ENCODE measurements at regions not wholly inside any gene's neighbourhood (a gene's known extent, or its start where the extent isn't known, plus 50 kb on each side); places are given as distances from the start of the nearest gene placed in this dataset.

DNA sequence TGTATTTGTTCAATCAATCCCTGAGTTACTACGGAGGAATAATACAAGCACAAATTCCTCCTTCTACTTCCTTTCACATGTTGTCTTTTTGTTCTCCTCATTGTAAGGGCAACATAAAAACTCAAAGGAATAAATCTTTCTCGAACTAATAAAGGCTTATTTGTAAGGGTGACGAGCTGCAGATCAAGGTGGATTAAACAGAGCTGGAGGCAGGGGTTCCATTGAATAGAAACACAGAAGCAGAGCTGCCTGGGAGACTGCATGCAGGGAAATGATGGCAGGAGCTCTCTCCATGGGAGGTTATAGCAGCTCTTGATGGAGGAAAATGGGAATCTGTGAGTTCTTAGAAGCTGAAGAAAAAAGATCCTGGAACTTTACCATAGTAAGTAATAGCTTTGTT, 160.2 kb downstream of the CYYR1 start:
- Mint-ChIP-seq H3K4me1 (no peaks in the 10 kb centered on the region), H3K27ac (no peak overlapping the region), H3K27me3 (no peaks in the 10 kb centered on the region), H3K36me3 (no peaks in the 10 kb centered on the region), H3K9me3 (no peaks in the 10 kb centered on the region), H3K4me3 (no peak overlapping the region)
- DNase-seq, result no peak
- CTCF ChIA-PET, result no interaction called here

DNA sequence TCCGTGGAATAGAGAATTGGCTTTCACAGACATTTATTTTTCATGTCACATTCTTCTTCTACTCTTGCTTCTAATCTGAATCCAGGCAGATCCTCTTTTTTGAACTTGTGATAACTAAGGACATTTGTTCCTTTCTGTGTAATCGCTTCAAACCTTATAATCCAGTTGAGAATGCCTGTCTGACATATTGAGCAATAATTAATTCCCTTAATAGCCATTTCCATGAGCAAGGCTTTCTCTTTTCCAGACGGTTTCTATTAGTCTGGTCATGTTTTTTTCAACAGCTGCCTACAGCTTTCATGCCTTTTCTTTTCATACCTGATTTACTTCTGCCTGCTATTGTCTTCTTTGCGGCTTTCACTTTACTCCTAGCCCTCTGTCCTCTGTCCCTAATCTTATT, 163.4 kb downstream of the CYYR1 start:
- H3K4me1 Mint-ChIP-seq, result peaks cover 8% of the 10 kb centered on the region
- no peaks in the 10 kb centered on the region for H3K27me3 Mint-ChIP-seq
- H3K27ac Mint-ChIP-seq, result no peak overlapping the region
- H3K4me3 Mint-ChIP-seq, result no peak overlapping the region
- CTCF ChIA-PET, result no interaction called here
- DNase-seq, result no peak
- no peaks in the 10 kb centered on the region for H3K36me3 Mint-ChIP-seq
- no peaks in the 10 kb centered on the region for H3K9me3 Mint-ChIP-seq

GRCh38 chr21:26408511-26408910, 164.6 kb downstream of the CYYR1 start:
- CTCF ChIA-PET, result no interaction called here
- Mint-ChIP-seq H3K9me3 (no peaks in the 10 kb centered on the region), H3K4me3 (no peak overlapping the region), H3K4me1 (peaks cover 8% of the 10 kb centered on the region), H3K36me3 (no peaks in the 10 kb centered on the region), H3K27ac (no peak overlapping the region), H3K27me3 (no peaks in the 10 kb centered on the region)
- DNase-seq, result no peak

- H3K27ac Mint-ChIP-seq, result no peak overlapping the region
- H3K4me3 Mint-ChIP-seq, result no peak overlapping the region
- no peaks in the 10 kb centered on the region for H3K27me3 Mint-ChIP-seq
- H3K36me3 Mint-ChIP-seq, result no peaks in the 10 kb centered on the region
- DNase-seq, result no peak
- no peaks in the 10 kb centered on the region for H3K9me3 Mint-ChIP-seq
- CTCF ChIA-PET, result no interaction called here
- peaks cover 8% of the 10 kb centered on the region for H3K4me1 Mint-ChIP-seq
Observed at GRCh38 chr21:26406526-26406925, 166.6 kb downstream of the CYYR1 start.

GRCh38 chr21:26405735-26406361, 167.2 kb downstream of the CYYR1 start:
- no peak for DNase-seq
- CTCF ChIA-PET, result no interaction called here
- Mint-ChIP-seq H3K27ac (peak overlapping the region; percentile 8), H3K36me3 (no peaks in the 10 kb centered on the region), H3K4me3 (no peak overlapping the region), H3K9me3 (no peaks in the 10 kb centered on the region), H3K27me3 (no peaks in the 10 kb centered on the region), H3K4me1 (peaks cover 8% of the 10 kb centered on the region)

DNA sequence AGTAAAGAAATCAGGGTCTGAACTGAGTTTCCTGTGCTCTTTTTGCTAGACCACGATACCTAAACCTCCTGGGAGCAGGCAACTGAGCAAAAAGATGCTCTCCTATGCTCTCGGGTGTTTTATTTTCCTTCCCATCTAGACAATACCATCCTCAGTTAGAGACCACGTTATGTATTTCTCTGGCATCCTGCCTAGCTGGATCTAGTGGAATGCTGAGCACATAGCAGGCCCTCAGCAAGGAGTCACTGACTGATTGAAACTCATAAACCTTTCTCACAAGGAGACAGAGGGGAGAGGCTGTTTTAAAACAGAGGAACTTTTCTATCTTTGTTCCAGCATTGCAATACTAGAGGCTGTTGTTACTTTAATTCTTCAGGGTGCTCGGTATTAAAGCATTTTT, 168.0 kb downstream of the CYYR1 start:
- H3K27me3 Mint-ChIP-seq, result no peaks in the 10 kb centered on the region

GRCh38 chr21:26404288-26404687, 168.8 kb downstream of the CYYR1 start:
- no peaks in the 10 kb centered on the region for H3K27me3 Mint-ChIP-seq
- H3K36me3 Mint-ChIP-seq, result no peaks in the 10 kb centered on the region
- no peaks in the 10 kb centered on the region for H3K9me3 Mint-ChIP-seq
- no peak overlapping the region for H3K4me3 Mint-ChIP-seq
- H3K27ac Mint-ChIP-seq, result no peak overlapping the region
- DNase-seq, result no peak
- H3K4me1 Mint-ChIP-seq, result peaks cover 8% of the 10 kb centered on the region
- CTCF ChIA-PET, result no interaction called here

More for the DNA sequence above, 168.0 kb downstream of the CYYR1 start:
- Mint-ChIP-seq H3K36me3 (no peaks in the 10 kb centered on the region), H3K4me3 (no peak overlapping the region), H3K4me1 (peaks cover 8% of the 10 kb centered on the region), H3K27ac (no peak overlapping the region), H3K9me3 (no peaks in the 10 kb centered on the region)
- no peak for DNase-seq
- CTCF ChIA-PET, result no interaction called here

GRCh38 chr21:26403321-26403720, 169.8 kb downstream of the CYYR1 start:
- no peak for DNase-seq
- H3K4me3 Mint-ChIP-seq, result no peak overlapping the region
- CTCF ChIA-PET, result no interaction called here
- H3K9me3 Mint-ChIP-seq, result no peaks in the 10 kb centered on the region
- no peaks in the 10 kb centered on the region for H3K36me3 Mint-ChIP-seq
- H3K27me3 Mint-ChIP-seq, result no peaks in the 10 kb centered on the region
- no peak overlapping the region for H3K27ac Mint-ChIP-seq
- peaks cover 8% of the 10 kb centered on the region for H3K4me1 Mint-ChIP-seq

DNA sequence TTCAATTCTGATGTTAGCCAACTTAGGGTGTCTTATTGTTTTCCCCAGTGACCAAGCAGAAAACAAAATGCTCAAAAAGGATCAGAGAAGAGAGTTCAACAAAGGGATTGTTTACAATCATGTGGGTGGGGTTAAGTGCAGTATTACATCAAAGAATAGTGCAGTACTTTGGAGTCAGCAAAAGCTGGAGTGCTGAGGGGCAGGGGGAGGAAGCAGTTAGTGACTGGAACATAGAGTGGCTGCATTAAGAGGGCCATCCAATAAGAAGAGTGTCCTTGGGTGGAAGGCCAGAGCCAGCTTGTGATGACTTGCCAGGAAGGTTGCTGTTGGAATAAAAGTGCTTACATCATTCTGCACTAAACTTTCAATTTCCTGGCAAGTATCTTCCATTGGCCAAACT, 175.5 kb downstream of the CYYR1 start:
- no peaks in the 10 kb centered on the region for H3K27me3 Mint-ChIP-seq
- H3K4me3 Mint-ChIP-seq, result no peak overlapping the region
- no peaks in the 10 kb centered on the region for H3K4me1 Mint-ChIP-seq
- no peaks in the 10 kb centered on the region for H3K9me3 Mint-ChIP-seq
- CTCF ChIA-PET, result no interaction called here
- no peaks in the 10 kb centered on the region for H3K36me3 Mint-ChIP-seq
- H3K27ac Mint-ChIP-seq, result no peak overlapping the region
- DNase-seq, result no peak

GRCh38 chr21:26394341-26394740, 178.7 kb downstream of the CYYR1 start:
- H3K27ac Mint-ChIP-seq, result no peak overlapping the region
- CTCF ChIA-PET, result no interaction called here
- no peaks in the 10 kb centered on the region for H3K9me3 Mint-ChIP-seq
- no peaks in the 10 kb centered on the region for H3K27me3 Mint-ChIP-seq
- H3K36me3 Mint-ChIP-seq, result no peaks in the 10 kb centered on the region
- no peaks in the 10 kb centered on the region for H3K4me1 Mint-ChIP-seq
- H3K4me3 Mint-ChIP-seq, result no peak overlapping the region
- no peak for DNase-seq

GRCh38 chr21:26391166-26391565, 181.9 kb downstream of the CYYR1 start:
- H3K9me3 Mint-ChIP-seq, result no peaks in the 10 kb centered on the region
- no peaks in the 10 kb centered on the region for H3K27me3 Mint-ChIP-seq
- no peak overlapping the region for H3K27ac Mint-ChIP-seq
- DNase-seq, result no peak
- no peaks in the 10 kb centered on the region for H3K4me1 Mint-ChIP-seq
- CTCF ChIA-PET, result no interaction called here
- no peak overlapping the region for H3K4me3 Mint-ChIP-seq
- no peaks in the 10 kb centered on the region for H3K36me3 Mint-ChIP-seq

GRCh38 chr21:26389971-26390641, 183.0 kb downstream of the CYYR1 start:
- H3K4me3 Mint-ChIP-seq, result no peak overlapping the region
- CTCF ChIA-PET, result no interaction called here
- H3K4me1 Mint-ChIP-seq, result no peaks in the 10 kb centered on the region
- H3K27me3 Mint-ChIP-seq, result no peaks in the 10 kb centered on the region
- H3K9me3 Mint-ChIP-seq, result no peaks in the 10 kb centered on the region
- no peak overlapping the region for H3K27ac Mint-ChIP-seq
- H3K36me3 Mint-ChIP-seq, result no peaks in the 10 kb centered on the region
- no peak for DNase-seq

DNA sequence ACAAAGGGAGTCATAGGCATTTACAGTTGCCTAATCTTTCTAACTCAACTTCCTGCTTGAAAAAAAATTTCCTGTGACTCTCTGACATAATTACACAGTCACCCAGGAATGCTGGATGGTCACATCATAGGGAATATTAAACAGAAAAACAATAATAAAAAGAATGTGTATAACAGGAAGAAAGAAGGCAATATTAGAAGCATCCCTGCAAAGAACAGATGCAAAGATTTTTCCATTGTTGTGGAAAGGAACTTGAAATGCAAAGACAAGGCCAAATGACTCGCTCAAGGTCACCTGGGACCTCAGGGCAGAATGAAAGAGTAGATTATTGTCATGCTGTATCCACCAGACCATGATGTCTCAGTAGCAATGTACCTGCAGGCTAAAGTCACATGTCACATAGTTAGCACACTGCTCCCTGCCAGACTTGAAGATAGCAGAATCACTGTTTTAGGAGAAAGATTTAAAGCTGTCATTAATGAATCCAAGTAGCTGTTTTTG, 184.3 kb downstream of the CYYR1 start:
- Mint-ChIP-seq H3K9me3 (no peaks in the 10 kb centered on the region), H3K27me3 (no peaks in the 10 kb centered on the region), H3K27ac (no peak overlapping the region), H3K4me1 (no peaks in the 10 kb centered on the region), H3K4me3 (no peak overlapping the region), H3K36me3 (no peaks in the 10 kb centered on the region)
- DNase-seq, result no peak
- CTCF ChIA-PET, result no interaction called here

DNA sequence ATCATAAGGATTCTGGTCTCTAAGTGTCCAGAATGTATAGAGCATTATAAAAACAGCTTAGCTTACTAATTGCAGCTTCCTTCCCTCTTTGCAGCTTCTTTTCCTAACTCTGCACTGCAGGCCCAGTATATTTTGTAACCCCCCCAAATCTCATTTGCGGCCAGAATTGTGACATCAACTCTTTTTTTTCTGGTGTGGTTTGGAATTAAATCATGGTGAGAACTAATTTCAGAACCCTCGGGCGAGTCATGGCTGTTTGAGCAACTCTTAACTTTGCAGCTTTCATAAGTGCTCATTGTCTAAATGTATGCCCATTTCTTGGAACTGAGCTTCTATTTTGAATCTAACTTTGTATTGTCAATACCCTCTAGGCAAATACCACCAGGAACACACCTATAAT, 187.4 kb downstream of the CYYR1 start:
- DNase-seq, result no peak
- Mint-ChIP-seq H3K27ac (no peak overlapping the region), H3K9me3 (no peaks in the 10 kb centered on the region), H3K36me3 (no peaks in the 10 kb centered on the region), H3K4me1 (no peaks in the 10 kb centered on the region), H3K27me3 (no peaks in the 10 kb centered on the region), H3K4me3 (no peak overlapping the region)
- CTCF ChIA-PET, result no interaction called here

DNA sequence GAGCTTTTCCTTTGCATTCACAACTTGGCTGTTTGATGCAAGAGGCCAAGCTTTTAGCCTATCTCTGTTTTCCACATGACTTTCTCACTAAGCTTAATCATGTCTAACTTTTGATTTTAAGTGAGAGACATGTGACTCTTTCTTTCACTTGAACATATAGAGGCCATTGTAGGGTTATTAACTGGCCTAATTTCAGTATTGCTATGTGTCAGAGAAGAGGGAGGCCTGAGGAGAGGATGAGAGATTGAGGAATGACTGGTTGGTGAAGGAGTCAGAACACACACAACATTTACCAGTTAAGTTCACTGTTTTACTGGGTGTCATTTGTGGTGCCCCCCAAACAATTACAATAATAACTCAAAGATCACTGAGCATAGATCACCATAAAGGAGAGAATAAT, 193.5 kb downstream of the CYYR1 start:
- H3K9me3 Mint-ChIP-seq, result no peaks in the 10 kb centered on the region

More for the DNA sequence above, 193.5 kb downstream of the CYYR1 start:
- H3K4me3 Mint-ChIP-seq, result no peak overlapping the region
- no peak for DNase-seq
- H3K27me3 Mint-ChIP-seq, result no peaks in the 10 kb centered on the region
- H3K27ac Mint-ChIP-seq, result no peak overlapping the region
- no peaks in the 10 kb centered on the region for H3K4me1 Mint-ChIP-seq
- CTCF ChIA-PET, result no interaction called here
- H3K36me3 Mint-ChIP-seq, result no peaks in the 10 kb centered on the region

Measured in activated naive CD4-positive, alpha-beta T cell treated with anti-CD3 and anti-CD28 coated beads, Interleukin-2, amount 10 ng/mL, durations not matched to agents 7 days and 5 days (primary cell).